ENCODE measurements at regions not wholly inside any gene's neighbourhood (a gene's known extent, or its start where the extent isn't known, plus 50 kb on each side); places are given as distances from the start of the nearest gene placed in this dataset.

DNA sequence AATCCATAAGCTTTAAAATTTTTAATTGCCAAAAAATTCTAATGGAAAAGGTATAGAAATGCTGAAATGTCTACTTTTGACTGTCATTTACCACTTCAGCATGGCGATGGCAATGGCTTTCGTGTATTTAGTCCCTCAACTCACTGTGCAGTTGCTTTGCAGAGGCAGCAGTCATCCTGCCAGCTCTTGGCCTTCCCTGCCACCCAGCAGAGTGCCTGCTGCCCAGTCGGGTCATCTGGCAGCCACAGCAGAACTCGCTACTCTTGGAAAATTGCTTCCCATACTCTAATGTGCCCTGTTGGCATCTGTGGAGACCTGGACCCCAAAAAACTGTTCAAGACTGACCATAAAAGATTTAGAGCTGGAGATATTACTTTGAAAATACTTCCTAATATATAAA lies 383.2 kb downstream of the UQCRFS1 start:
- H3K4me1 Mint-ChIP-seq = no peaks in the 10 kb centered on the region
- Histone ChIP-seq H3K36me3 (ENCODE audit: insufficient read depth, low read length) (no peaks in the 10 kb centered on the region), H3K4me1 (ENCODE audit: insufficient read depth, low read length) (no peaks in the 10 kb centered on the region), H3K4me3 (ENCODE audit: low read length in 2 of 2) (no peak overlapping the region), H3K9me3 (ENCODE audit: control insufficient read depth in 1 of 2, low read length in 2 of 2) (no peaks in the 10 kb centered on the region), H3K27ac (ENCODE audit: low read depth, low read length) (no peak overlapping the region), H3K27me3 (ENCODE audit: insufficient read depth, low read length) (no peaks in the 10 kb centered on the region)
- H3K4me3 Mint-ChIP-seq = no peak overlapping the region
- H3K9me3 Mint-ChIP-seq = peaks cover 0 to 8% (median 0%) of the 10 kb centered on the region in 8 donors
- no peaks in the 10 kb centered on the region for H3K36me3 Mint-ChIP-seq
- CTCF ChIA-PET (ENCODE audit: partially characterized antibody) = no interaction called here
- no peaks in the 10 kb centered on the region for H3K27me3 Mint-ChIP-seq
- no peak for DNase-seq
- POLR2A ChIA-PET (ENCODE audit: partially characterized antibody) = no interaction called here
- H3K27ac Mint-ChIP-seq = no peak overlapping the region
- intact Hi-C loops (cut with micrococcal nuclease) = no loop called here

DNA sequence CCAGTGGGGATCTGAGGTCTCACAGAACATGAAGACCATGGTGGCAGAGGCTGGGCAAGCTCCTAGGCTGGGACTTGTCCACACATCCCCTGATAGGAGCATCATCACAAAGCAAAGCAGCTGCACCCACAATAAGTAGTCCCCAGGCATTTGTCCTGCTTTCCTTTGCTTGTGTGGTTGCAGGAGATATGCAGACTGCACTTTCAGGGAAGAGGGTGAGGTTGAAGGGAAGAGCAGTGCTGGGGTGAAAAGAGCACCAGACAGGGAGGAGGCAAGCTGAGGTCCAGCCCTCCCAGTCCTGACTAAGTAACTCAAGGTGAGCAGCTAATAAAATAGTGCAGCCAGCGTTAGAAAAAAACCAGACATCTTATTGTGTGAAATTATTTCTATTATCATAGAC lies 383.6 kb downstream of the UQCRFS1 start:
- Histone ChIP-seq H3K27ac (ENCODE audit: low read depth, low read length) (no peak overlapping the region), H3K36me3 (ENCODE audit: insufficient read depth, low read length) (no peaks in the 10 kb centered on the region), H3K4me3 (ENCODE audit: low read length in 2 of 2) (no peak overlapping the region), H3K9me3 (ENCODE audit: control insufficient read depth in 1 of 2, low read length in 2 of 2) (no peaks in the 10 kb centered on the region), H3K4me1 (ENCODE audit: insufficient read depth, low read length) (no peaks in the 10 kb centered on the region), H3K27me3 (ENCODE audit: insufficient read depth, low read length) (no peaks in the 10 kb centered on the region)
- POLR2A ChIA-PET (ENCODE audit: partially characterized antibody) = no interaction called here
- Mint-ChIP-seq H3K4me1 (no peaks in the 10 kb centered on the region), H3K27me3 (no peaks in the 10 kb centered on the region), H3K27ac (no peak overlapping the region), H3K4me3 (no peak overlapping the region), H3K36me3 (no peaks in the 10 kb centered on the region), H3K9me3 (peaks cover 0 to 8% (median 0%) of the 10 kb centered on the region in 8 donors)
- no peak for DNase-seq
- intact Hi-C loops (cut with micrococcal nuclease) = no loop called here
- CTCF ChIA-PET (ENCODE audit: partially characterized antibody) = no interaction called here

DNA sequence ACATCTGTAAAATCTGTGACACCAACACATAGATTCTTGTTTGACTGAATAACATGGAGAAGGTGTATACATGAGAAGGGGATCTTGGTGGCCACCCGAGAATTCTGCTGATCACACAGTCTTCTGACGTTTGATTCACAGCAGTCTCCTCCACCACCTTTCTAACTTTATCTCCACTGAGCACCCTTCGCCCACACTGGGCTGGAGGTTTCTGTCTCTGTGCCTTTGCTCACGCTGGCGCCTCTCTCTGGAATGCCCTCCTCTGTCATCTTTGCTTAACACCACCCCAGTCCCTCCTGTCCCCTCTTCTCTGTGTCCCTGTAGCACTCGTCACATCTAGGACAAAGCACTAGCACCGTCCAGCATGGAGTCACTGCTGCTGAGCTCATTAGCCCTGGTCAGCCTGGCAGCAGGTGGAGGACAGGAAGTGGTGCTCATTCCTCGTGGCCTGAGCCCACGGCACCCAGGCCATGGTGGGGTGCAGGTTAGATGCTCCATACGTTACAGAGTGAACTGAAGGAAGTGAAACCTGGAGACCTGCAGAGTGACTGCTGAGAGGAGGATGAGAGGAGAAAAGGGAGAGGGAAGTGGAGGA lies 384.6 kb downstream of the UQCRFS1 start:
- Mint-ChIP-seq H3K27me3 (peaks cover 0 to 2% of the 10 kb centered on the region in 2 donors), H3K9me3 (peaks cover 0 to 8% (median 0%) of the 10 kb centered on the region in 8 donors), H3K27ac (peak overlapping the region in 1 of 7 donors; percentile 55), H3K4me1 (no peaks in the 10 kb centered on the region), H3K36me3 (no peaks in the 10 kb centered on the region), H3K4me3 (no peak overlapping the region)
- ChIA-PET POLR2A (ENCODE audit: partially characterized antibody) (no interaction called here), CTCF (ENCODE audit: partially characterized antibody) (no interaction called here)
- no peaks in the 10 kb centered on the region for H3K4me1 ChIP-seq (ENCODE audit: insufficient read depth, low read length)
- DNase-seq = no peak
- H3K27ac ChIP-seq (ENCODE audit: low read depth, low read length) = no peak overlapping the region
- intact Hi-C loops (cut with micrococcal nuclease) = no loop called here
- H3K27me3 ChIP-seq (ENCODE audit: insufficient read depth, low read length) = no peaks in the 10 kb centered on the region
- H3K4me3 ChIP-seq (ENCODE audit: low read length in 2 of 2) = no peak overlapping the region
- H3K9me3 ChIP-seq (ENCODE audit: control insufficient read depth in 1 of 2, low read length in 2 of 2) = no peaks in the 10 kb centered on the region
- H3K36me3 ChIP-seq (ENCODE audit: insufficient read depth, low read length) = no peaks in the 10 kb centered on the region

- no peak overlapping the region for H3K27ac Mint-ChIP-seq
- CTCF ChIA-PET (ENCODE audit: partially characterized antibody) = no interaction called here
These were observed 385.6 kb downstream of the UQCRFS1 start for GRCh38 chr19:28827382-28827781.

GRCh38 chr19:28823338-28823961 lies 389.5 kb downstream of the UQCRFS1 start:
- no peaks in the 10 kb centered on the region for H3K9me3 ChIP-seq (ENCODE audit: control insufficient read depth in 1 of 2, low read length in 2 of 2)
- no peaks in the 10 kb centered on the region for H3K27me3 ChIP-seq (ENCODE audit: insufficient read depth, low read length)
- no peak for DNase-seq
- no peaks in the 10 kb centered on the region for H3K36me3 Mint-ChIP-seq
- intact Hi-C loops (cut with micrococcal nuclease) = no loop called here
- no peak overlapping the region for H3K27ac ChIP-seq (ENCODE audit: low read depth, low read length)
- peaks cover 0 to 5% (median 0%) of the 10 kb centered on the region in 8 donors for H3K9me3 Mint-ChIP-seq
- H3K36me3 ChIP-seq (ENCODE audit: insufficient read depth, low read length) = no peaks in the 10 kb centered on the region
- H3K4me3 ChIP-seq (ENCODE audit: low read length in 2 of 2) = no peak overlapping the region
- H3K4me1 Mint-ChIP-seq = no peaks in the 10 kb centered on the region
- H3K27ac Mint-ChIP-seq = no peak overlapping the region
- ChIA-PET POLR2A (ENCODE audit: partially characterized antibody) (no interaction called here), CTCF (ENCODE audit: partially characterized antibody) (no interaction called here)
- H3K4me1 ChIP-seq (ENCODE audit: insufficient read depth, low read length) = no peaks in the 10 kb centered on the region
- H3K4me3 Mint-ChIP-seq = no peak overlapping the region
- H3K27me3 Mint-ChIP-seq = peaks cover 0 to 2% of the 10 kb centered on the region in 2 donors

More at GRCh38 chr19:28827382-28827781, 385.6 kb downstream of the UQCRFS1 start:
- no peak overlapping the region for H3K27ac ChIP-seq (ENCODE audit: low read depth, low read length)
- peaks cover 0 to 2% of the 10 kb centered on the region in 2 donors for H3K27me3 Mint-ChIP-seq
- H3K4me1 Mint-ChIP-seq = no peaks in the 10 kb centered on the region
- no peaks in the 10 kb centered on the region for H3K36me3 Mint-ChIP-seq
- DNase-seq = no peak
- H3K4me1 ChIP-seq (ENCODE audit: insufficient read depth, low read length) = no peaks in the 10 kb centered on the region
- H3K9me3 ChIP-seq (ENCODE audit: control insufficient read depth in 1 of 2, low read length in 2 of 2) = no peaks in the 10 kb centered on the region
- peaks cover 0 to 8% (median 0%) of the 10 kb centered on the region in 8 donors for H3K9me3 Mint-ChIP-seq
- no peaks in the 10 kb centered on the region for H3K36me3 ChIP-seq (ENCODE audit: insufficient read depth, low read length)
- H3K4me3 Mint-ChIP-seq = no peak overlapping the region
- H3K27me3 ChIP-seq (ENCODE audit: insufficient read depth, low read length) = no peaks in the 10 kb centered on the region
- POLR2A ChIA-PET (ENCODE audit: partially characterized antibody) = no interaction called here
- intact Hi-C loops (cut with micrococcal nuclease) = no loop called here
- no peak overlapping the region for H3K4me3 ChIP-seq (ENCODE audit: low read length in 2 of 2)

DNA sequence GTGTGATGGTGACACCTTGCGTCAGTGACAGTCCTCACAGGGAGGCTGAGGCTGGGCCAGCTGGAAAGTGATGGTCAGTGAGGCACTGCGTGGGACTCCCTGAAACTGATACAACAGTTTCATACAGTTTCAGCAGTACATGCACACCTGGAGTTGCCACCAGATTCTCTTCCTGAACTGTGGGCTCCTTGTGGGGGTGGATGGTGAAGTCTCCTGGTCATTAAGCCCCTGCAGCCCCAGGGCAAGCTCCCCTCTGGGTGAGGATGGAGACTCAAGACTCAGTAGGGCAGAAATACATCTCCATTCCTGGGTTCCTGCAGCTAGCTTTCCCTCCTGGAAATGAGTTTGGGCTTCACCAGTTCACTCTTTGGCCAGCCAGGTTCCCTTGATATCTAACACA lies 392.7 kb downstream of the UQCRFS1 start:
- H3K27ac ChIP-seq (ENCODE audit: low read depth, low read length) = no peak overlapping the region
- CTCF ChIA-PET (ENCODE audit: partially characterized antibody) = no interaction called here
- H3K27me3 Mint-ChIP-seq = peaks cover 0 to 2% of the 10 kb centered on the region in 2 donors

GRCh38 chr19:28815257-28815656 lies 397.7 kb downstream of the UQCRFS1 start:
- DNase-seq = no peak
- intact Hi-C loops (cut with micrococcal nuclease) = no loop called here
- POLR2A ChIA-PET (ENCODE audit: partially characterized antibody) = no interaction called here
- Mint-ChIP-seq H3K27ac (no peak overlapping the region), H3K4me3 (no peak overlapping the region), H3K27me3 (no peaks in the 10 kb centered on the region), H3K4me1 (no peaks in the 10 kb centered on the region), H3K9me3 (peaks cover 0 to 5% (median 3%) of the 10 kb centered on the region in 8 donors), H3K36me3 (no peaks in the 10 kb centered on the region)
- no peak overlapping the region for H3K27ac ChIP-seq (ENCODE audit: low read depth, low read length)
- no peak overlapping the region for H3K4me3 ChIP-seq (ENCODE audit: low read length in 2 of 2)
- H3K27me3 ChIP-seq (ENCODE audit: insufficient read depth, low read length) = no peaks in the 10 kb centered on the region
- H3K9me3 ChIP-seq (ENCODE audit: control insufficient read depth in 1 of 2, low read length in 2 of 2) = no peaks in the 10 kb centered on the region
- no peaks in the 10 kb centered on the region for H3K4me1 ChIP-seq (ENCODE audit: insufficient read depth, low read length)
- H3K36me3 ChIP-seq (ENCODE audit: insufficient read depth, low read length) = no peaks in the 10 kb centered on the region
- CTCF ChIA-PET (ENCODE audit: partially characterized antibody) = no interaction called here

More for the DNA sequence above, 392.7 kb downstream of the UQCRFS1 start:
- Histone ChIP-seq H3K4me3 (ENCODE audit: low read length in 2 of 2) (no peak overlapping the region), H3K27me3 (ENCODE audit: insufficient read depth, low read length) (no peaks in the 10 kb centered on the region), H3K9me3 (ENCODE audit: control insufficient read depth in 1 of 2, low read length in 2 of 2) (no peaks in the 10 kb centered on the region), H3K36me3 (ENCODE audit: insufficient read depth, low read length) (no peaks in the 10 kb centered on the region), H3K4me1 (ENCODE audit: insufficient read depth, low read length) (no peaks in the 10 kb centered on the region)
- H3K4me3 Mint-ChIP-seq = no peak overlapping the region
- H3K36me3 Mint-ChIP-seq = no peaks in the 10 kb centered on the region
- peaks cover 0 to 7% (median 2%) of the 10 kb centered on the region in 8 donors for H3K9me3 Mint-ChIP-seq
- POLR2A ChIA-PET (ENCODE audit: partially characterized antibody) = no interaction called here
- H3K27ac Mint-ChIP-seq = no peak overlapping the region
- intact Hi-C loops (cut with micrococcal nuclease) = no loop called here
- DNase-seq = no peak
- H3K4me1 Mint-ChIP-seq = no peaks in the 10 kb centered on the region
